H1 (cell line): ENCODE measurements at regions not wholly inside any gene's neighbourhood (a gene's known extent, or its start where the extent isn't known, plus 50 kb on each side); places are given as distances from the start of the nearest gene placed in this dataset.
A peak's percentile ranks its signal among the peaks of the same experiment; 100 is the strongest.

Source experiments
- CTCF ChIA-PET: fragments of 300-600 bp; sonication (Branson Sonifier 250); formaldehyde crosslinking; loops from one replicate; lab custom pipeline; 2021; ENCODE audit not compliant: partially characterized antibody; lab: Charles Lee
- POLR2A ChIA-PET: fragments of 300-600 bp; sonication (Branson Sonifier 250); formaldehyde crosslinking; loops from one replicate; lab custom pipeline; 2021; ENCODE audit warnings: inconsistent platforms; ENCODE audit not compliant: partially characterized antibody; lab: Charles Lee
- DNase-seq, 2 experiments: peaks; one replicate each; pipeline versions ENCODE4 v3.0.0 to v3.0.0-alpha.2; 2010 to 2022; ENCODE audit warnings: low spot score in 2 of 2, low read depth in 1 of 2, mixed read lengths in 1 of 2
- FAIRE-seq: peaks from 2 replicates; lab custom pipeline; 2011; peaks lifted over from hg19 to GRCh38; lab: Jason Lieb, UNC
- H2AFZ ChIP-seq: 2 replicates; pipeline ENCODE4 v1.8.1; 2012; ENCODE audit warnings: low read length, inconsistent platforms
- H2AK5ac ChIP-seq: 2 replicates; pipeline ENCODE4 v1.6.1; 2013; ENCODE audit warnings: low read depth, low read length
- H2BK120ac ChIP-seq: replicated peaks from 2 replicates; pipeline ENCODE3; 2013; ENCODE audit warnings: low read depth, low read length, inconsistent platforms
- H2BK12ac ChIP-seq: 2 replicates; pipeline ENCODE4 v1.6.1; 2013; ENCODE audit warnings: low read depth, low read length
- H2BK15ac ChIP-seq: 2 replicates; pipeline ENCODE4 v1.6.1; 2013; ENCODE audit warnings: low read length
- H2BK20ac ChIP-seq: 2 replicates; pipeline ENCODE4 v1.6.1; 2013; ENCODE audit warnings: low read length
- H2BK5ac ChIP-seq: 2 replicates; pipeline ENCODE4 v1.6.1; 2013; ENCODE audit warnings: low read depth, low read length
- H3K14ac ChIP-seq: 2 replicates; pipeline ENCODE4 v1.6.1; 2013; ENCODE audit warnings: inconsistent platforms; ENCODE audit not compliant: insufficient read length
- H3K18ac ChIP-seq: 2 replicates; pipeline ENCODE4 v1.6.1; 2013; ENCODE audit warnings: low read length; ENCODE audit errors: extremely low read depth
- H3K23ac ChIP-seq: 2 replicates; pipeline ENCODE4 v1.6.1; 2013; ENCODE audit warnings: inconsistent platforms; ENCODE audit not compliant: insufficient read length
- H3K23me2 ChIP-seq: 2 replicates; pipeline ENCODE4 v1.6.1; 2013; ENCODE audit warnings: low read depth, low read length
- H3K27ac ChIP-seq: 2 replicates; pipeline ENCODE4 v1.6.1; 2011; ENCODE audit warnings: low read depth, low read length, inconsistent platforms
- H3K27me3 ChIP-seq, 4 experiments: replicated peaks in 1 of 4; 1 replicate in 1 of 4; 2 replicates in 3 of 4; pipeline versions ENCODE4 v1.6.1 to v1.8.1; 2011 to 2013; ENCODE audit warnings: low read length in 3 of 4, mild to moderate bottlenecking in 3 of 4, inconsistent platforms in 2 of 4, mixed read lengths in 2 of 4, moderate library complexity in 1 of 4; ENCODE audit not compliant: control insufficient read depth in 3 of 4, insufficient read depth in 3 of 4; ENCODE audit errors: extremely low read depth in 1 of 4
- H3K36me3 ChIP-seq, 4 experiments: 2 replicates each; pipeline versions ENCODE4 v1.6.1 to v1.8.1; 2011 to 2013; ENCODE audit warnings: mild to moderate bottlenecking in 4 of 4, low read length in 3 of 4, moderate library complexity in 2 of 4, control low read depth in 1 of 4, inconsistent platforms in 1 of 4; ENCODE audit not compliant: insufficient read depth in 4 of 4, control insufficient read depth in 2 of 4
- H3K4ac ChIP-seq: replicated peaks from 2 replicates; pipeline ENCODE3; 2013; ENCODE audit warnings: low read length, low read depth, mixed read lengths, inconsistent platforms; ENCODE audit not compliant: insufficient read length
- H3K4me1 ChIP-seq, 4 experiments: replicated peaks in 1 of 4; 1 replicate in 1 of 4; 2 replicates in 3 of 4; pipeline versions ENCODE4 v1.6.1 to v1.8.1; 2011 to 2013; ENCODE audit warnings: low read length in 3 of 4, inconsistent platforms in 2 of 4, mixed read lengths in 1 of 4; ENCODE audit not compliant: insufficient read depth in 4 of 4, control insufficient read depth in 3 of 4
- H3K4me2 ChIP-seq, 2 experiments: 2 replicates each; pipeline versions ENCODE4 v1.6.1 to v1.8.1; 2011 to 2013; ENCODE audit warnings: low read depth in 2 of 2, low read length in 2 of 2, control low read depth in 1 of 2, inconsistent platforms in 1 of 2, mild to moderate bottlenecking in 1 of 2; ENCODE audit not compliant: insufficient read depth in 1 of 2
- H3K4me3 ChIP-seq, 4 experiments: fragments of 200-600, 300-600 bp in 1 of 4; sonication (generic), shearing (Covaris generic), sonication (Bioruptor Twin) in 1 of 4; 2 replicates each; pipeline versions ENCODE4 v1.5.1 to v1.8.1; 2011 to 2016; ENCODE audit warnings: low read length in 4 of 4, low read depth in 3 of 4, control low read depth in 2 of 4, inconsistent platforms in 2 of 4, mild to moderate bottlenecking in 2 of 4, mixed read lengths in 1 of 4, moderate library complexity in 1 of 4; ENCODE audit not compliant: insufficient read depth in 2 of 4; ENCODE audit errors: extremely low read depth in 1 of 4
- H3K56ac ChIP-seq: replicated peaks from 2 replicates; pipeline ENCODE3; 2013; ENCODE audit warnings: low read depth, mild to moderate bottlenecking, mixed read lengths, low read length, inconsistent platforms; ENCODE audit not compliant: insufficient read length
- H3K79me1 ChIP-seq: 2 replicates; pipeline ENCODE4 v1.6.1; 2013; ENCODE audit warnings: low read depth, low read length, control low read depth
- H3K79me2 ChIP-seq, 2 experiments: 2 replicates each; pipeline versions ENCODE4 v1.6.1 to v1.8.1; 2012 to 2013; ENCODE audit warnings: low read length in 2 of 2, mild to moderate bottlenecking in 2 of 2, inconsistent platforms in 1 of 2; ENCODE audit not compliant: insufficient read depth in 2 of 2, control insufficient read depth in 1 of 2
- H3K9ac ChIP-seq, 4 experiments: replicated peaks in 1 of 4; 1 replicate in 1 of 4; 2 replicates in 3 of 4; pipeline versions ENCODE4 v1.6.1 to v1.8.1; 2011 to 2013; ENCODE audit warnings: low read depth in 3 of 4, low read length in 3 of 4, control low read depth in 2 of 4, mild to moderate bottlenecking in 2 of 4, moderate library complexity in 2 of 4, inconsistent platforms in 1 of 4; ENCODE audit errors: extremely low read depth in 1 of 4
- H3K9me3 ChIP-seq, 2 experiments: 2 replicates each; pipeline versions ENCODE4 v1.6.1 to v1.8.1; 2012 to 2013; ENCODE audit warnings: mild to moderate bottlenecking in 2 of 2, moderate library complexity in 2 of 2, control low read depth in 1 of 2, inconsistent platforms in 1 of 2, low read depth in 1 of 2, low read length in 1 of 2, mixed read lengths in 1 of 2; ENCODE audit not compliant: insufficient read depth in 2 of 2
- H4K20me1 ChIP-seq, 2 experiments: replicated peaks in 1 of 2; 2 replicates each; pipeline versions ENCODE3 to v1.8.1; 2011 to 2013; ENCODE audit warnings: inconsistent platforms in 2 of 2, low read length in 2 of 2, mild to moderate bottlenecking in 1 of 2; ENCODE audit not compliant: insufficient read depth in 2 of 2, control insufficient read depth in 1 of 2
- H4K5ac ChIP-seq: 2 replicates; pipeline ENCODE4 v1.6.1; 2013; ENCODE audit warnings: low read length, low read depth, mixed read lengths, inconsistent platforms; ENCODE audit not compliant: insufficient read length
- H4K8ac ChIP-seq: 2 replicates; pipeline ENCODE4 v1.8.0; 2013; ENCODE audit warnings: mild to moderate bottlenecking, moderate library complexity, low read length, inconsistent platforms; ENCODE audit not compliant: insufficient read depth; ENCODE audit errors: extremely low read depth
- H4K91ac ChIP-seq: replicated peaks from 2 replicates; pipeline ENCODE3; 2013; ENCODE audit warnings: low read length, mixed read lengths, inconsistent platforms; ENCODE audit not compliant: insufficient read length
- CTCF ChIP-seq, 3 experiments: IDR thresholded peaks; 1 replicate in 2 of 3; 2 replicates in 1 of 3; pipeline versions ENCODE4 v1.5.1 to v1.6.1; 2011; ENCODE audit warnings: low read length in 3 of 3, mild to moderate bottlenecking in 3 of 3, inconsistent platforms in 2 of 3, low read depth in 1 of 3, moderate library complexity in 1 of 3; ENCODE audit not compliant: insufficient read depth in 1 of 3; ENCODE audit errors: control extremely low read depth in 1 of 3
- MAX ChIP-seq: IDR thresholded peaks from 2 replicates; pipeline ENCODE4 v1.6.1; 2012; ENCODE audit warnings: inconsistent platforms
- POLR2AphosphoS5 ChIP-seq: IDR thresholded peaks from 2 replicates; pipeline ENCODE4 v1.6.1; 2011; ENCODE audit warnings: low read depth, low read length
- RAD21 ChIP-seq, 2 experiments: IDR thresholded peaks in 1 of 2; conservative IDR thresholded peaks in 1 of 2; 2 replicates each; pipeline ENCODE4 v1.6.1; 2011; ENCODE audit warnings: low read depth in 2 of 2, low read length in 2 of 2, improper control_type of control experiment in 1 of 2, inconsistent platforms in 1 of 2, mild to moderate bottlenecking in 1 of 2, moderate library complexity in 1 of 2
- WGBS, 2 experiments: shearing (Covaris generic) in 1 of 2; methylation state at CpG; one replicate each; pipeline versions ENCODE4 v1.1.6 to v1.1.7; 2013 to 2015; ENCODE audit warnings: low lambda C conversion rate in 2 of 2, mixed read lengths in 2 of 2, inconsistent platforms in 1 of 2, low coverage in 1 of 2, missing lambda C conversion rate in 1 of 2; ENCODE audit not compliant: insufficient replicate concordance in 2 of 2, insufficient coverage in 1 of 2, insufficient read length in 1 of 2; ENCODE audit errors: extremely low coverage in 1 of 2, missing lambda C conversion rate in 1 of 2; 5-methylcytosine and 5-hydroxymethylcytosine counted together

GRCh38 chr11:106552694-106553203 is 465.5 kb downstream of the GUCY1A2 start:
- H4K20me1 ChIP-seq = no peaks in the 10 kb centered on the region
- H3K27me3 ChIP-seq = no peaks in the 10 kb centered on the region
- H2BK120ac ChIP-seq = no peak overlapping the region
- DNase-seq = no peak
- no peak overlapping the region for H3K18ac ChIP-seq
- WGBS, 2 experiments = 83% methylated on average over 6 of the region's 6 CpGs; no CpG with 5 or more reads in 1 of the 2 experiments
- H2BK15ac ChIP-seq = 0 out of 2 replicates have a peak overlapping the region, but pooled peaks have one; percentile 14
- no peaks in the 10 kb centered on the region; a peak in 1 of 7 replicates for H3K4me1 ChIP-seq
- H3K4me3 ChIP-seq = no peak overlapping the region
- no peaks in the 10 kb centered on the region for H3K79me2 ChIP-seq
- FAIRE-seq = no peak
- no peak overlapping the region for H4K91ac ChIP-seq
- H3K14ac ChIP-seq = no peak overlapping the region
- no peak for TF ChIP-seq MAX
- peak in 2 of 3 experiments; percentile 36 to 60; a peak in 2 of 4 replicates for TF ChIP-seq CTCF (IDR thresholded peaks at IDR 0.05; ENCODE audit: control extremely low read depth in 1 of 3, insufficient read depth in 1 of 3, low read depth in 1 of 3, low read length in 3 of 3)
- TF ChIP-seq POLR2AphosphoS5 = no peak
- TF ChIP-seq RAD21 (IDR thresholded peaks at IDR 0.05 in 1 of 2, conservative IDR thresholded peaks at IDR 0.05 in 1 of 2; ENCODE audit: low read depth in 2 of 2, low read length in 2 of 2) = peak; percentile 41 to 43; a peak in 3 of 4 replicates
- H3K4ac ChIP-seq = no peak overlapping the region
- CTCF ChIA-PET = interaction anchor here (0.7 to 2.2 kb wide), 16 partner anchors 8 to 467 kb away, joined by 3 to 9 read pairs (median 4); no protein-coding TSS in a partner anchor
- H3K23me2 ChIP-seq = no peaks in the 10 kb centered on the region
- no peak overlapping the region for H4K8ac ChIP-seq
- no peak overlapping the region for H3K9ac ChIP-seq
- H4K5ac ChIP-seq = no peak overlapping the region
- no peak overlapping the region for H2BK12ac ChIP-seq
- peak overlapping the region; percentile 72 for H2AFZ ChIP-seq
- H3K23ac ChIP-seq = no peak overlapping the region
- no peaks in the 10 kb centered on the region for H3K36me3 ChIP-seq
- no peak overlapping the region for H3K27ac ChIP-seq
- 0 out of 4 replicates have a peak, but pooled peaks cover 0 to 3% of the 10 kb centered on the region in 2 experiments for H3K9me3 ChIP-seq
- H2BK5ac ChIP-seq = no peak overlapping the region
- no peak overlapping the region for H3K56ac ChIP-seq
- H3K79me1 ChIP-seq = no peaks in the 10 kb centered on the region
- POLR2A ChIA-PET = no interaction called here
- no peak overlapping the region for H3K4me2 ChIP-seq
- no peak overlapping the region for H2AK5ac ChIP-seq
- no peak overlapping the region for H2BK20ac ChIP-seq
